Stimulated activated CD4-positive, alpha-beta T cell treated with anti-CD3 and anti-CD28 coated beads, TNF-alpha, amount 100 ng/mL, for 1 hour (primary cell): ENCODE measurements at regions not wholly inside any gene's neighbourhood (a gene's known extent, or its start where the extent isn't known, plus 50 kb on each side); places are given as distances from the start of the nearest gene placed in this dataset.

ENCODE experiments used
- DNase-seq, 3 donors: peaks; one replicate each; pipeline ENCODE4 v3.0.0-alpha.2; 2020; ENCODE audit warnings: low read depth in 3 of 3, low spot score in 1 of 3

DNA sequence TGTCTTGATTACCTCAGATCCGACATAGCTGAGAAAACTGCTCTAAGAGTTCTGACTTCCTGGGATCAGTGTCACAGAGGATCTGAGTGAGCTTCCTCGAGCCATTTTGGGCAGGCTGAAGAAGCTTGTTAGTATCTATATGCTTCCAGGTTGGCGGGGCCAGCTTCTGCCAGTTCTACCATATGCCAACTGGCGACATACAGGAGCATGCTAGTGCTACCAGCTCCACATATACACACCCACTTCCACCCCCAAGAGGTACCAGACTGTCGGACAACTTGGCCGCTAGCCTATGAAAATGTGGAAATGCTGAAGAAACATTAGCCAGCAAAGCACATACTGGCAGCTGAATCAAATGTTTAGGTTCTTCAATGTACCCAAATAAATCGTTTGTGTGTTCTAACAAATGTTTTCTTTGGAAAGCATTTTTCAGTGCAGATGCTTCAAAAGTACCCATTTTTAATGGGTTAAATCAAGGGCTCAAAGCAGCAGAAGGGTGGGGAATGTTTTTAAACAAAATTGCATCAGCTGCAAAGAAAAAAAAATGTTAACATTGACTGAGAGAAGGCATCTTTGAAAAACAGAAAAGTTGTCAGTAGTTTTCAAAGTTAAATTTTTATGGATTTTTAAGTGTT is 163.7 kb downstream of the KLF12 start:
- no peak for DNase-seq

DNA sequence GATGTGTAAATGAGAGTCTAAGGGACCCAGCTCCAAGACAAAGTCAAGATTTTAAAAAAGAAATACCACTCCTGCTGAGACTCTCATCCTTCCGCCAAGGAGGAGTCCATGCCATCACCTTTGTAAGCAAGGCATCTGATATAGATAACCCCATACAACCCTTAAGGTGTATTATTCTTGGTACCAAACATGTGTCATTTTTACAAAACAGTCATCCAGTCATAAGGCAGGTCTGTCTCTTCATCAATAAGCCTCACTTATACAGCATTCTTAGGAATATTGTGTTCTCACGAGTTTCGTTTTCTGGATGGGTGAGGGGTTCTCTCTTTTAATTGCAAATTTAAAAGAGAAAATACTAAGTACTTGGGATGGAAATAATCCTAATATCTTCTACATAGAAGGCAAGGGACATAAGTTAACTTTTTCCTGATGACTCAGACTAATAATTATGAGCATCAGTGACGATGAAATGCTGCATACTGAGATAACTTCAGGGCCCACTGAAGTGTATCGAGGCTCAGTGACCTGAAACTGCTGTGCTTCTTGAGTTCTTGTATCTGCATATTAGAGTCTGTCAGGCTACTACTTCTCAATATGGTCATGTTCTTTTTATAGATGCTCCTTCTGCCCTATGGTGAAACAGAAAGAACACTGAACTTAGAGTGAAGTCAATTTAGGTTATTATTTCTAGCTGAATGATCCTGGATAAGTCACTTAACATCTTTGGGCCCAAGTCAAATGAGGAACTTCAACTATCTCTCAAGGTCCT is 166.6 kb downstream of the KLF12 start:
- no peak for DNase-seq

DNA sequence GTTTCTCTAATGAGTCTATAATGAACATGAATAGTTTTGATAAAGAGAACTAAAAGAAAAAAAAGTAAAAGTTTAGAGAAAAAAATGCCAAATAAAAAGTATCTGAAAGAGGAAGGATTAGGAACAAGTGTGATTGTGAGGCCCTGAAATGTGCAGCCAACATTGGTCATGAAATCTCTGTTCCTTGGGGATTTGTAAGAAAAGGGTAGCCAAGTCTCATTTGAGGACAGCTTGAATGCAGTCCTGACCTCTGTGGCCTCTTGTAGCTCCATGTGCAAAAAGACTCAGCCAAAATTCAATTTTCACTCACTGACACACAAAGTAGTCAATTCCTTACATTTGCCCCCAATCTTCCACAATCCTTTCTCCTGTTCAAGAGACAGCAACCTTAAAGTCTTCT is 167.9 kb downstream of the KLF12 start:
- no peak for DNase-seq

DNA sequence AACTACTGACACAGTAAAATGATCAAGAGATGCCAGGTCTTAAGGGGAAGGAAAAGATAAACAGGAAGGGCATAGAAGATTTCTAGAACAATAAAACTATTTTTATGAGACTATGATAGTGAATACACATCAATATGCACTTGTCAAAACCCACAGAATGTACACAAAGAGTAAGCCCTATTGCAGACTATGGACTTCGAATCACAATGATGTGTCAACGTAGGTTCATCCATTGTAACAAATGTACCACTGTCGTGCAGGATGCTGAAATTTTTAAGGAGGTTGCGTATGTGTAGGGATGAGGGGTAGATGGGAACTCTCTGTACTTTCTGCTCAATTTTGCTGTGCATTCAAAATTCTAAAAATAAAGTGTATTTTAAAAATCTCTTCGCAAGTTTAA is 171.9 kb downstream of the KLF12 start:
- DNase-seq = no peak

DNA sequence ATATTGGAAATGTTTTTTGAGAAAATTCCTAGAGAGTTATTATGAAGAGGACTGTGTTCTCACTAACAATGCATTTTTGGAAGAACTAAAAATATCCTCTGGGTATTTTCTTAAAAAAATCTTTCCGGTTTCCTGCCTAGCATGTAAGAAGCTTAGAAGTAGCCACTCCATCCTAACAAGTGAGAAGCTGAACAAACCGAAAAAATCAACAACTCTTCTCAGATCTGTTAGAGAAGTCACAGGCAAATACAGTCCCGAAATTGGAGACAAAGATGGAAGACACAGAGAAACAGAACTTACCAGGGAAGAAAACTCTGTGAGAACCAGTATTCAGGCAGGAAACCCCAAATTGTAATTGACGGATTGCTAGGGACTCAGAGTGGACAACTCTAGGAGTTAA is 173.0 kb downstream of the KLF12 start:
- no peak for DNase-seq

DNA sequence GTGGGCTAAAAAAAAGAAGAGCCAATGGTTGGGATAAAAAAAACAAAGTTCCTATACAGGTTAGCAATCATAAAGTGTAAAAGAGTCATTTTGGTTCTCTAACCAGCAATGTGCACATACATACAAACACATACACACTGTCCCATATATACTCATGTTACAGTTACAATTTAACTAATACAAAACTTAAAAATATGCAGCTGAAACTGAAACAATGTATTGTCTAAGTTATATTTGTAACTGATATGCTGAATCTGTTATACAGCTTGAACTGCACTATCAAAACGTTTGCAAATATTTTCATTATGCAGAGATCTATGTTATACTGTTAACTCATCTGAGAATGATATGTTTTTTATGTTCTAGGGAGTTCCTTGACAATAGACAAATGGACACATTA is 173.7 kb downstream of the KLF12 start:
- DNase-seq = no peak

DNA sequence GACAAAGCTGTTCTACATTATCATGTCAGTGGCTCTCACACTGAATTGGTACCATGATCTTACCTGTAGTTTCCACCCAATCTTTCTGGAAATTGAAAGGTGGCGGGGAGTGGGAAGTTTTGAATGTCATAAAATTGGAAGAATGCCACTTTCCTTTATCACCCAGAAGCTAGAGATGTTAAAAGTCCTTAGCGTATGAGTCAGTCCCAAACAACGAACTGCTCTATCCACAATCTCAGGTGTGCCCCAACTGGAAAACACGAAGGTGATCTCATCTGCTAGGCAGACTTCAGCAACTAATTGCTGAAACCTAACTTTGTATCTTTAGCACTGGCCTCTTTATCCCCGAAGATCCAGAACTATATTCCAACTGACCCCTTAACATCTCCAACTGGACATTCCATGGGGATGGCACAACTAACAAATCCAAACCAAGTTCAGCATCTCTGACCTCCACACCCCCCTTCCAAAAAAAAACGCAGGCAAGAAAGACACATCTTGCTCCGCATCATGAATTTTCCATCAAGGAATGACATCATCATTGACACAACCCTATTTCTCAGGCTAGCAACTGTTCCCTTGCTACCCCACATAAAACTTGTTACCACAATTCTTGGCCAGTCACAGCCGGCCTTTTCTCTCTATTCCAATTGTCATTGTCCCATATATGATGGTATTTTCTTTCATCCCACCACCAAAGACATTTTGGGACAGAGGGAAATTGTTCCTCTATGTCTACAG is 175.4 kb downstream of the KLF12 start:
- DNase-seq = no peak

DNA sequence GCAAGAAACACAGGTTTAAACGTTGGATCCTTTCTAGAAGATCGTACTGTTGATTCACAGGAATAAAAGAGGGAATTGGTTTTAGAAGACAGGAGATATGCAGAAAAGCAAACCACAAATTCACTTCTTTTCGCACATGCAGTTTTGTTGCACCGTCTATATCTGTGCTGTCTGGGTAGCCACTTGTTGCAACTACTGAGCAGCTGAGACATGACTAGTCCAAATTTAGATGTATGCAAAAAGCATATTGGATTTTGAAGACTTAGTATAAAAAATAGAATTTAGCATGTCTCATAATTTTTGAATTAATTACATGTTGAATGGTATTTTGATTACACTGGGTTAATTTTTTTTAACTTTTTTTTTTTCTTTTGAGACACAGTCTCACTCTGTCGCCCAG is 176.3 kb downstream of the KLF12 start:
- no peak for DNase-seq

DNA sequence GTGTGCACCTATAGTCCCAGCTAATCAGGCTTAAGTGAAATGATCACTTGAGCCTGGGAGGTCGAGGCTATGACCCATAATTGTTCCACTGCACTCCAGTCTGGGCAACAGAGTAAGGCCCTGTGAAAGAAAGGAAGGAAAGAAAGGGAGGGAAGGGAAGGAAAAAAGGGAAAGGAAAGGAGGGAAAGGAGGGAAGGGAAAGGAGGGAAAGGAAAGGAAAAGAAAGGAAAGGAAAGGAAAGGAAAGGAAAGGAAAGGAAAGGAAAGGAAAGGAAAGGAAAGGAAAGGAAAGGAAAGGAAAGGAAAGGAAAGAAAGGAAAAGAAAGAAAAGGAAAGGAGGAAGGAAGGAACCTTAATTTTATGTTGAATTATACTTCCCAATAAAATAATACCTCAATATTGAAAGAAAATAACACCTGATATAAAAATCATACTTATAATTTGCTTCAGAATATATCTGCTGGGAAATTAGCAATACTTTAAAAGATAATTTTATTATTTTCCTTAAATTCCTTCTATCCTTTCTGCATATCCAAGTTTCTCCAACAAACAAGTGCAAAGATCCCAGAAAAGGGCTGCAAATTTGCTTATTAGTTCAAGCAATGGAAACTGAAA is 177.3 kb downstream of the KLF12 start:
- no peak for DNase-seq

DNA sequence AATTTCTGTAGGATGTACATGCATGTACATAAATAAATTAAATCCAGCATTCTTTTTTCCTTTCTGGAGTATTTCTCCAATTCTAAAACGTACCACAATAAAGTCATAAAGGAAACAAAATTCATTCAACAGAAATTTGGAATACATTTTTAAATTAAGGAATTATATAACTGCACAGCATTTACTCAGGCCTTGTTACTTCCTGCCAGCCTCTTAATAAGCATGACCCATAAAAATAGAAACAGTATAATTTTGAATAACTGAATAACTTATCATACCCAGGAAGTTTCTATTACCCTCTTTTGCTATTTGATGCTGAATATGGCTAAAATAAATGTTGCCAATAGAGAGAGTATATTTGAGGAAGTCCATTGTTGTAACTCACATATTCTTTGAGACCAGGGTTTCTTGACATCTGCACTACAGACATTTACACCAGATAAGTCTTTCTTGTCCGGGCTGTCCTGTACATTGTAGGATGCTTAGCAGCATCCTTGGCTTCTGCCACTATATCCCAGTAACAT is 178.2 kb downstream of the KLF12 start:
- no peak for DNase-seq

DNA sequence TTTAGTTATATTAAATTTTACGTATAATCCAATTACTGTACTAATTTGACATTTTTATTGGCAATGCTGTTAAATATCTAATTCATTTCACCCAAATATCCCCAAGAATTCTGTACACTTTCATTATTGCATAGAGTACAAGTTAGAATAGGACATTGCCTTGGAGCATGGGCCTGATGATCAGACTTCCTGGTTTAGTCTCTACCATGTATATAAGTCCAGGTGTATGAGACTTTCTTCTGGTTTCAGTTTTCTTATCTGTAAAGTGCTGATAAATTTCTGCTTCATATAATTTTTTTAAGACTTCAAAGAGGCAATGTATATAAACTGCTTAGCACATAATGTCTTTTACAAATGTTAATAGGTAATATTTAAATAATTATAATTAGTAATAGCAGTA is 179.4 kb downstream of the KLF12 start:
- no peak for DNase-seq

DNA sequence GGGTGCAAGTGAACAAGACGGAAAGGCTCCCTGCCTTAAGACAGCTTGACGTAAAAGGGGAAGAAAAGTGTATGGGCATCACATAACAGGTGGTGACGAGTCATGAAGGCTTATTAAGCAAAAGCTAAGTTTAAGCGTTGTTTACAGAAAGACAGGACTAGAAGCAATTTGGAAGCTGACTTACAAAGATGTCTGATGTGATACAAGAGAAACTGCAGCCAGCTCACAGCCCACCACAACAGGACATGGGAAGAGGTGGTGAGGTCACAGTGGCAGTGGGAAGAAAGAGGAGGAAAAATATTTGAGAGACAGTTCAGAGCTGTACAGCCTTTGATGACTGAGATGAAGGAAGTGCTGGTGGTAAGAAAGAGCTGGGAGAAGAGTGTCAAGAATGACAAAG is 181.6 kb downstream of the KLF12 start:
- DNase-seq = no peak

DNA sequence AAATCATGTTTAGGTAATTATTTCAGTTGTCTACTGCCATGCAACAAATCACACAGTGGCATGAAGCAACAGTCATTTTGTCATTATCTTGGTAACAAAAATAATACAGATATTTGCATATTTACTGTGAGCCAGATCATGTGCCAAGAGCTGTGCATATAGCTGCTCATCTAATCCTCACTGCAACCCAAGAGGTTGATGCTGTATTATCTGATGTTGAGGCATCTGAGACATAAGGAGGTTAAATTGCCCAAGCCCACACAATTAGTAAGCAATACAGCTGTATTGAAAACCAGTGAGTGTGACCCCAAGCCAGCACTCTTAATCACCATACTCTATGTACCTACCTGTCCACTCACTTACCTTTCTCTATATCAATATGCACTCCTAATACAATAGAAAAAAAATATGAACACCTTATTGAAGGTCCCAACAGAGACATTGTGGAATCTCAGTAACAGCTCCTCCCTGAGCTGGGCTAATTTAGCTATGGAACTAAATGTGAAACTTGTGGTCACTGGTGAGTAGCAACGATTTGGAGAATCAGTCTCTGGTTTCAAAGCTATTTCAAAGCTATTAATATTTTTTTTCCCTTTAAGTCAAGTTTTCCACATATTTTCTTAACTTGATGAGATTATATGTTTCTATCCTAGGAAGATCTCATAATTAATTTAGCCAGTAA is 185.2 kb downstream of the KLF12 start:
- no peak for DNase-seq

DNA sequence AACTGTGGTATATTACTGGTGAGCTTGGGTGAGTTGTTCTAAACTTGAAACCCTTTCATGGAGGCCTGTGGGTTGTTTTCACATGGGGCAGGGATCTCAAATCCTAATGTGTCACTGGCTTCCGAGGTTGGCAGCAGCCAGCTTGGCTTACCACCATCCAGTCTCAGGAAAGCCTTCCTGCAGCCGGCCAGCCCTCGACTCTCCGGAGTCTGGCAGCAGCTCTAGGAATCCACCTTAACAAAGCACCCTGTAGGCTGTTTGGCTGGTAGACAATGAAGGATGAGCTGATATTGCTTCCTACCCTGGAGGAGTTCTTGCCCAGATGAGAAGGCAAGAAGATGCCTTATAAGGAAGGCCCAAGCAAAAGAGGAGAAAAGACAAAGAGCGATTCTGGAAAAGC is 188.3 kb downstream of the KLF12 start:
- DNase-seq = no peak

DNA sequence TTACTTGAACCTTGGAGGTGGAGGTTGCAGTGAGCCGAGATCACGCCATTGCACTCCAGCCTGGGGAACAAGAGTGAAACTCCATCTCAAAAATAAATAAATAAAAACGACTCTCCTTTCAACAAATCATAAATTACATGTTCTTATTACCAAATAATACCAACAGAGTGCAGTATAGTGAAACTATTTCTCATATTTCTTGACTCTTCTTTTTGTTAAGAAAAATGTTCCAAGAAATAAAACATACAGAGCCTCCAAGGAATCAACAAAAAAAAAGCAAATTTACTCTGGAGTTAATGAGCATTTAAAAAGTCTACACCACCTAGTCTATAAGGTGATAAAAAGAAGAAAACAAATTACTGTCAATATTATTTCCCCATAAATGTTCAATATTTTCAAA is 188.8 kb downstream of the KLF12 start:
- DNase-seq = no peak

DNA sequence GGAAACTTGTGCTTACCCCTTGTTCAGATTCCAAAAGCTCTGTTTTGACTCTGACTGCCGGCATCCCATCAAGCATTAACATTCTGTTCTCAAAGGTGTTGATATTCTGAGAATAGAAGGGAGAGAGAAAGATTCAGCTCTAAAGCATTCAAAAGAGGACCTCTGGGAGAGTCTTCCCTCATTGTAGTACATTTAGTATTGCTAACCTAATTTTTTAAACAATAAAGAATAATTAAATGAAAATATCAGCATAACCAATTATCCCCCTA is 190.3 kb downstream of the KLF12 start:
- no peak for DNase-seq

DNA sequence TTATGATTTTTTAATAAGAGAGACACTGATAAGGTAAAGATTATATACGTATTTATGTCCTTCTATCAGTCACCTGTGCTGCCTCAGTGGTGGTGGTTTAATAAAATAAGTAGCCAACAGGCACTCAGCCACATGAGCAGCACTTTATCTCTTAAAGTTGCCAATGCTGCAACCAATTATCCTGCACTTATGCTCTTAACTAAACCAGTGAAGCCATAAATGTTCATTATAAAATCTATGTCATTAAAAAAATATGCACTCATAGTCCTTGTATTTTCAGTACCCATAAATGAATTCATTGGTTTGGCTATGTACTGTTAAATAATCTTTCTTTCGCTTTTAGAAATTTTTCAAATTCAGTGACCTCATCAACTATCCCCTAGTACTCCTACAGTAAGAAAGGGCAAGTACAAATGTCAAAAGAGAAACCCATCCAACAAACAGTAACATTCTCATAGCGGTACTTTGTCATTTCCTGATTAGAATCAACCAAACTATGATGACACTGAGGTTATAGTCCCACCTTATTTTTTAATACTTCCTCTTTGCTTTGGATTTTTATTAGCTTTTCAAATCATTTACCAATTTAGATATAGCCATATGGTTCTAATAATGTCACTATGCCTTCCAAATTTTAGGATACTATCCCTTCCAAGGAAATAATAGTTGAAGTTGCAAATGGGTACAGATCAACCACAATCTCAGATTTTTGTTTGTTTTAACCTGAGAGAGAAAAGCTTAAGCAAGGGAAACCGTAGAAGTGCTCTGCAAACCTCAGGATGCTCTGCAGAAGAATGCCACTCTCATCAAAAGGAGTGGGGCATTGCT is 190.9 kb downstream of the KLF12 start:
- DNase-seq = no peak

DNA sequence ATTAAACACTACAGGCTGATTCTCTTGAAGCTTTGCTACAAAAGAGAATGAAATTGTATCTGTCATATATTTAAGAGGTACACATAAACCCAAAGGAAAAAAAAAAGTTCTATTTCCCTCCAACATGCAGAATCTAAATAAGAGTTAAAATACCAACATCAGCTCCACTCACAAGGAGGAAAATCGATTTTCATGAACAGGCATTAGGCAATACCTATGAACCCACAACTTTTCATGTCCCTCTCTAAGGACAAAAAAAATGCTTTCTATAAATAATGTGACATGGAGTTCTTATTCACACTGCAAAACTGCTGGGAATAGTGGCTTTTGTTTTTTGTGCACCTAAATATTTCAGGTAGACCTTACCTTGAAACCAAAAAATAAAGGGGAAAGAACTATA is 192.5 kb downstream of the KLF12 start:
- DNase-seq = no peak

DNA sequence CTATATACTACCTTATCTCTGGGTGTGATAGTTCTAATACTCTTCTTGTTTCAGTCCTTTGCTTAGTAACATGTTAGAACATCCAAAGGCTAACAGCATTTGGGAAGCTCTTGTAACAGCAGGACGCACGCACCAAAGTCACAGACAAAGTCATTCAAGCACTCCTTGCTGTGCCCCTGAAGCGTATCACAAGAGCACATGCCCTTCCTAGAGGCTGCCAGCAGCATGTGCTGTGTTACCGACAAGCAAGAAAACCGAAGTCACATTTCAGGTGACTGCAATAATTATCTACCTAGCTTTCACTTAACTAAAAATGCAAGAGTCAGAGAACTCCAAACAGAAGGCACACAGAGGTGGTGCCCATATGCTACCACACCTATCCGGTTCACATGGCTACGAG is 194.1 kb downstream of the KLF12 start:
- no peak for DNase-seq

DNA sequence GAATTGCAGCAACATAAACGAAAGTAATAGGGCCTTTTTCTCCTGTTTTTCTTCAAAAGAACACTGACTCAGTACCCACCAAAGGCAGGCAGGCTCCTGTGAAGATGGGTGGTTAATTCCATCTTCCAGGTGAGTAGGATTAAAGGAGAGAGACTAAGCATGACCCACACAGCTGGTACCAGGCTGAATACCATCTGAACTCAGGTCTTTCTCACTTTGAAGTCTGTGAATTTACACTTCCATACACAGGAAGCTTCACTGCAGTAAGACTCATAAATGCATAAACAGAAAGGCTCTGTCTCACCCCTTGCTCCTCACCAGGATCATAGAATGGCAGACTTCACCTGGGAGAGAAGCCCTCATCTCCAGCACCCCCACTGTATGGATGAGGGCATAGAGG is 194.6 kb downstream of the KLF12 start:
- DNase-seq = no peak

DNA sequence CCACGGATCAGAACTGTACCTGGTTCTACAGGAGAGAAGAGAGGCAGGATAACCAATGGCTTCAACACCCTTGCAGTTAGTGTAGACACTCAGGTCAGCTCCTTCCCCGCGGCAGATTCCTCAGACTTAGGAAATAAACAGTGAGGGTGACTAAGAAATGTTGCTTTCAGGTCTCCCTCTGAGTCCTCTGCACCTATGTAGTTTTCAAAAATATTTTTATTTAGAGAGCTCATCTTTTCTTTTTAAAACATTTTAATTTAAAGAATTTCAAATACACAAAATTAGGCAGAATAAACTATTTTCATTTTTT is 195.2 kb downstream of the KLF12 start:
- DNase-seq = no peak
